Gastrocnemius medialis (tissue), 4 donors: ENCODE measurements at regions not wholly inside any gene's neighbourhood (a gene's known extent, or its start where the extent isn't known, plus 50 kb on each side); places are given as distances from the start of the nearest gene placed in this dataset.

Source experiments
- POLR2A ChIP-seq, 2 donors: fragments of 450-650 bp; IDR thresholded peaks; one replicate each; pipeline ENCODE4 v1.6.1; 2017; ENCODE audit warnings: antibody characterized with exemption in 2 of 2, mild to moderate bottlenecking in 2 of 2, moderate library complexity in 2 of 2
- TF ChIP-seq, protein P1 (sequence below), 5 experiments: fragments of 450-650 bp in 3 of 5; fragments of 200-600 bp in 2 of 5; sonication (generic) in 2 of 5; IDR thresholded peaks in 4 of 5; conservative IDR thresholded peaks in 1 of 5; 1 replicate in 4 of 5; 2 replicates in 1 of 5; pipeline ENCODE4 v1.5.1; 2016 to 2019; ENCODE audit warnings: antibody characterized with exemption in 5 of 5, mild to moderate bottlenecking in 3 of 5, moderate library complexity in 3 of 5

DNA sequence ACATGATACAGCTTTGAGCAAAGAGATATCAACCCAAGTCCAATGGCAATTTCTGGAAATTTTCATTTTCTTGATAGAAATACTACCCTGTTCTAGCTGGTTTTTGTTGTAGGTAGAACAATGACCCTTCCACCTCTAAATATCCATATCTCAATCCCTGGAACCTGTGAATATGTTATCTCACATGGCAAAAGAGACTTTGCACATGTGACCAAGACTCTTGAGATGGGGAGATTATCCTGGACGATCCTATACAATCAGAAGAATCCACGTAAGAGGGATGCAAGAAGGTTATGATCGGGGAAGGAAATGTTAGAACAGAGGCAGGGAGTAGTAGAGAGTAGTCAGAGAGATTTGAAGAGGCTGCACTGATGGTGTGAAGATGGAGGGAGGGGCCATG, 124.9 kb downstream of the CCDC71L start:
- TF ChIP-seq, protein P1, sequence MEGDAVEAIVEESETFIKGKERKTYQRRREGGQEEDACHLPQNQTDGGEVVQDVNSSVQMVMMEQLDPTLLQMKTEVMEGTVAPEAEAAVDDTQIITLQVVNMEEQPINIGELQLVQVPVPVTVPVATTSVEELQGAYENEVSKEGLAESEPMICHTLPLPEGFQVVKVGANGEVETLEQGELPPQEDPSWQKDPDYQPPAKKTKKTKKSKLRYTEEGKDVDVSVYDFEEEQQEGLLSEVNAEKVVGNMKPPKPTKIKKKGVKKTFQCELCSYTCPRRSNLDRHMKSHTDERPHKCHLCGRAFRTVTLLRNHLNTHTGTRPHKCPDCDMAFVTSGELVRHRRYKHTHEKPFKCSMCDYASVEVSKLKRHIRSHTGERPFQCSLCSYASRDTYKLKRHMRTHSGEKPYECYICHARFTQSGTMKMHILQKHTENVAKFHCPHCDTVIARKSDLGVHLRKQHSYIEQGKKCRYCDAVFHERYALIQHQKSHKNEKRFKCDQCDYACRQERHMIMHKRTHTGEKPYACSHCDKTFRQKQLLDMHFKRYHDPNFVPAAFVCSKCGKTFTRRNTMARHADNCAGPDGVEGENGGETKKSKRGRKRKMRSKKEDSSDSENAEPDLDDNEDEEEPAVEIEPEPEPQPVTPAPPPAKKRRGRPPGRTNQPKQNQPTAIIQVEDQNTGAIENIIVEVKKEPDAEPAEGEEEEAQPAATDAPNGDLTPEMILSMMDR (IDR thresholded peaks at IDR 0.05 in 4 of 5, conservative IDR thresholded peaks at IDR 0.05 in 1 of 5), result no peak
- no peak for TF ChIP-seq POLR2A (IDR thresholded peaks at IDR 0.05)
